ENCODE measurements at regions not wholly inside any gene's neighbourhood (a gene's known extent, or its start where the extent isn't known, plus 50 kb on each side); places are given as distances from the start of the nearest gene placed in this dataset.

- Histone ChIP-seq H3K27ac (no peak overlapping the region), H3K4me3 (no peak overlapping the region), H3K4me1 (no peaks in the 10 kb centered on the region), H3K9me3 (peaks cover 0 to 17% (median 10%) of the 10 kb centered on the region in 4 donors), H3K27me3 (no peaks in the 10 kb centered on the region), H3K36me3 (no peaks in the 10 kb centered on the region)
- TF ChIP-seq, protein P1, sequence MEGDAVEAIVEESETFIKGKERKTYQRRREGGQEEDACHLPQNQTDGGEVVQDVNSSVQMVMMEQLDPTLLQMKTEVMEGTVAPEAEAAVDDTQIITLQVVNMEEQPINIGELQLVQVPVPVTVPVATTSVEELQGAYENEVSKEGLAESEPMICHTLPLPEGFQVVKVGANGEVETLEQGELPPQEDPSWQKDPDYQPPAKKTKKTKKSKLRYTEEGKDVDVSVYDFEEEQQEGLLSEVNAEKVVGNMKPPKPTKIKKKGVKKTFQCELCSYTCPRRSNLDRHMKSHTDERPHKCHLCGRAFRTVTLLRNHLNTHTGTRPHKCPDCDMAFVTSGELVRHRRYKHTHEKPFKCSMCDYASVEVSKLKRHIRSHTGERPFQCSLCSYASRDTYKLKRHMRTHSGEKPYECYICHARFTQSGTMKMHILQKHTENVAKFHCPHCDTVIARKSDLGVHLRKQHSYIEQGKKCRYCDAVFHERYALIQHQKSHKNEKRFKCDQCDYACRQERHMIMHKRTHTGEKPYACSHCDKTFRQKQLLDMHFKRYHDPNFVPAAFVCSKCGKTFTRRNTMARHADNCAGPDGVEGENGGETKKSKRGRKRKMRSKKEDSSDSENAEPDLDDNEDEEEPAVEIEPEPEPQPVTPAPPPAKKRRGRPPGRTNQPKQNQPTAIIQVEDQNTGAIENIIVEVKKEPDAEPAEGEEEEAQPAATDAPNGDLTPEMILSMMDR (IDR thresholded peaks at IDR 0.05), result no peak
- TF ChIP-seq POLR2AphosphoS5 (IDR thresholded peaks at IDR 0.05) (no peak), POLR2A (IDR thresholded peaks at IDR 0.05) (no peak), EP300 (IDR thresholded peaks at IDR 0.05) (no peak)
- intact Hi-C loops (cut with DNase I; ENCODE audit: low total_unique reads), result no loop called here
- WGBS, 5 donors, result 52 to 75% (median 62%) methylated on average over 2 of the region's 2 CpGs
- no peak for DNase-seq
Measured at GRCh38 chr4:33696586-33696985, 2547.7 kb downstream of the ARAP2 start.

DNA sequence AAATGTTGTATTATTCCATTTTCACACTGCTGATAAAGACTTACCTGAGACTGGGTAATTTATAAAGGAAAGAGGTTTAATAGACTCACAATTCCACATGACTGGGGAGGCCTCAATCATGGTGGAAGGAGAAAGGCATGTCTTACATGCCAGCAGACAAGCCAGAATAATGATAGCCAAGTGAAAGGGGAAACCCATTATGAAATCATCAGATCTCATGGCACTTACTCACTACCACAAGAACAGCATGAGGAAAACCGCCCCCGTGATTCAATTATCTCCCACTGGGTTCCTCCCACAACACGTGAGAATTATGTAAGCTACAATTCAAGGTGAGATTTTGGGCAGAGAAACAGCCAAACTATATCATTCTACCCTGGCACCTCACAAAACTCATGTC is 2535.1 kb downstream of the ARAP2 start:
- H3K9me3 ChIP-seq, result peaks cover 4 to 35% (median 14%) of the 10 kb centered on the region in 4 donors
- intact Hi-C loops (cut with DNase I; ENCODE audit: low total_unique reads), result no loop called here
- H3K27me3 ChIP-seq, result no peaks in the 10 kb centered on the region
- TF ChIP-seq EP300 (IDR thresholded peaks at IDR 0.05) (no peak), POLR2A (IDR thresholded peaks at IDR 0.05) (no peak), POLR2AphosphoS5 (IDR thresholded peaks at IDR 0.05) (no peak)
- TF ChIP-seq, protein P1 (IDR thresholded peaks at IDR 0.05), result no peak
- H3K4me1 ChIP-seq, result no peaks in the 10 kb centered on the region
- 73 to 84% (median 77%) methylated on average over 3 of the region's 3 CpGs for WGBS, 5 donors
- H3K36me3 ChIP-seq, result no peaks in the 10 kb centered on the region
- no peak for DNase-seq
- H3K27ac ChIP-seq, result no peak overlapping the region
- no peak overlapping the region for H3K4me3 ChIP-seq

GRCh38 chr4:33711826-33712225 is 2532.5 kb downstream of the ARAP2 start:
- DNase-seq, result no peak
- Histone ChIP-seq H3K27ac (no peak overlapping the region), H3K4me1 (no peaks in the 10 kb centered on the region), H3K9me3 (peaks cover 2 to 27% (median 13%) of the 10 kb centered on the region in 4 donors), H3K36me3 (no peaks in the 10 kb centered on the region), H3K27me3 (no peaks in the 10 kb centered on the region), H3K4me3 (no peak overlapping the region)
- TF ChIP-seq EP300 (IDR thresholded peaks at IDR 0.05) (no peak), POLR2AphosphoS5 (IDR thresholded peaks at IDR 0.05) (no peak), POLR2A (IDR thresholded peaks at IDR 0.05) (no peak)
- TF ChIP-seq, protein P1 (IDR thresholded peaks at IDR 0.05), result no peak
- intact Hi-C loops (cut with DNase I; ENCODE audit: low total_unique reads), result no loop called here

DNA sequence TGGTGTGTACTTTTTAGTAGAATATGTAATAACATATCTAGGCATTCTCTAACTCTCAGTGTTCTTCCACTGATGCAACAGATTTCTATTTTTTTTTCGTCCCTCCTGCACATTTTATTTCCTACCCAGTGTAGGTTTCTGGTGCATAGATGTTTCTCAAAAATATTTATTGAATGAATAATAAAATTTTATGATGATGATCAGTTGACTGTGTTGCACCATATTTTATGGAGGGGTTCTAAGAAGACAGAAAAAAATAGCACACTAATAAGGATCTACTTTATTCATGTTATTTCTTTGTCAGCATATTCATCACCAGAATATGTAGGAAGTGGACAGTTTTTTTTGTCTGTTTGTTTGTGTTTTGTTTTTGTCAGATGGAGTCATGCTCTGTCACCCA is 2529.3 kb downstream of the ARAP2 start:
- no peak overlapping the region for H3K4me3 ChIP-seq
- WGBS, 5 donors, result 77 to 87% (median 85%) methylated on average over 1 of the region's 1 CpG
- H3K36me3 ChIP-seq, result no peaks in the 10 kb centered on the region
- H3K27ac ChIP-seq, result no peak overlapping the region
- no peaks in the 10 kb centered on the region for H3K4me1 ChIP-seq
- H3K9me3 ChIP-seq, result peaks cover 0 to 10% (median 5%) of the 10 kb centered on the region in 4 donors
- TF ChIP-seq POLR2A (IDR thresholded peaks at IDR 0.05) (no peak), POLR2AphosphoS5 (IDR thresholded peaks at IDR 0.05) (no peak), EP300 (IDR thresholded peaks at IDR 0.05) (no peak)
- TF ChIP-seq, protein P1 (IDR thresholded peaks at IDR 0.05), result no peak
- no peaks in the 10 kb centered on the region for H3K27me3 ChIP-seq
- intact Hi-C loops (cut with DNase I; ENCODE audit: low total_unique reads), result no loop called here
- DNase-seq, result no peak

Data from stomach (tissue), 8 donors.